GM23338 (cell line): ENCODE measurements at regions not wholly inside any gene's neighbourhood (a gene's known extent, or its start where the extent isn't known, plus 50 kb on each side); places are given as distances from the start of the nearest gene placed in this dataset.

ENCODE experiments used
- CREB1 ChIP-seq: fragments of 250-450 bp; sonication (Bioruptor Pico); IDR thresholded peaks from 2 replicates; pipeline ENCODE4 v1.5.0; 2020; ENCODE audit warnings: low read depth, mild to moderate bottlenecking, moderate library complexity
- CTCF ChIP-seq, 2 experiments: fragments of 200-600 bp in 1 of 2; sonication (generic) in 1 of 2; conservative IDR thresholded peaks; 2 replicates each; pipeline versions ENCODE4 v1.5.1 to v1.6.1; 2016 to 2017; ENCODE audit warnings: antibody characterized with exemption in 2 of 2, low read depth in 2 of 2, mild to moderate bottlenecking in 2 of 2, moderate library complexity in 1 of 2
- EZH2 ChIP-seq: fragments of 200-600 bp; sonication (generic); IDR thresholded peaks from one replicate; pipeline ENCODE4 v1.8.0; 2017; ENCODE audit warnings: antibody characterized with exemption, mild to moderate bottlenecking, low read depth; ENCODE audit not compliant: unreplicated experiment
- EZH2phosphoT487 ChIP-seq: fragments of 200-600 bp; sonication (generic); IDR thresholded peaks from one replicate; pipeline ENCODE4 v1.8.1; 2018; ENCODE audit warnings: antibody characterized with exemption; ENCODE audit not compliant: unreplicated experiment
- JUNB ChIP-seq: IDR thresholded peaks from one replicate; pipeline ENCODE4 v1.6.1; 2016; ENCODE audit warnings: antibody characterized with exemption; ENCODE audit not compliant: unreplicated experiment
- NANOG ChIP-seq: IDR thresholded peaks from 2 replicates; pipeline ENCODE4 v1.6.1; 2016; ENCODE audit warnings: antibody characterized with exemption, borderline replicate concordance
- POLR2AphosphoS5 ChIP-seq: IDR thresholded peaks from 2 replicates; pipeline ENCODE4 v1.6.1; 2016; ENCODE audit warnings: antibody characterized with exemption, low read depth
- REST ChIP-seq: IDR thresholded peaks from one replicate; pipeline ENCODE4 v1.6.1; 2018; ENCODE audit warnings: antibody characterized with exemption; ENCODE audit not compliant: unreplicated experiment
- STAT1 ChIP-seq: IDR thresholded peaks from one replicate; pipeline ENCODE4 v1.6.1; 2016; ENCODE audit warnings: antibody characterized with exemption; ENCODE audit not compliant: unreplicated experiment
- ZNF114 ChIP-seq: fragments of 250-450 bp; sonication (Bioruptor Pico); IDR thresholded peaks from 2 replicates; pipeline ENCODE4 v1.5.0; 2020; ENCODE audit warnings: mild to moderate bottlenecking, moderate library complexity
- ZNF331 ChIP-seq: fragments of 250-450 bp; sonication (Bioruptor Pico); IDR thresholded peaks from 2 replicates; pipeline ENCODE4 v1.5.0; 2020; ENCODE audit warnings: low read depth, mild to moderate bottlenecking, moderate library complexity
- TF ChIP-seq, protein P1 (sequence below): IDR thresholded peaks from 2 replicates; pipeline ENCODE4 v1.6.1; 2016; ENCODE audit warnings: antibody characterized with exemption

GRCh38 chr4:126976850-126977632, 655.7 kb upstream of the INTU start:
- TF ChIP-seq CTCF (conservative IDR thresholded peaks at IDR 0.05; ENCODE audit: low read depth in 2 of 2), result no peak
- no peak for TF ChIP-seq NANOG
- TF ChIP-seq EZH2phosphoT487, result no peak
- no peak for TF ChIP-seq REST
- TF ChIP-seq CREB1 (CRISPR knock-in tag), result no peak
- TF ChIP-seq, protein P1, sequence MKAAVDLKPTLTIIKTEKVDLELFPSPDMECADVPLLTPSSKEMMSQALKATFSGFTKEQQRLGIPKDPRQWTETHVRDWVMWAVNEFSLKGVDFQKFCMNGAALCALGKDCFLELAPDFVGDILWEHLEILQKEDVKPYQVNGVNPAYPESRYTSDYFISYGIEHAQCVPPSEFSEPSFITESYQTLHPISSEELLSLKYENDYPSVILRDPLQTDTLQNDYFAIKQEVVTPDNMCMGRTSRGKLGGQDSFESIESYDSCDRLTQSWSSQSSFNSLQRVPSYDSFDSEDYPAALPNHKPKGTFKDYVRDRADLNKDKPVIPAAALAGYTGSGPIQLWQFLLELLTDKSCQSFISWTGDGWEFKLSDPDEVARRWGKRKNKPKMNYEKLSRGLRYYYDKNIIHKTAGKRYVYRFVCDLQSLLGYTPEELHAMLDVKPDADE, result no peak
- TF ChIP-seq EZH2, result no peak
- TF ChIP-seq STAT1, result no peak
- TF ChIP-seq POLR2AphosphoS5, result no peak
- TF ChIP-seq ZNF114 (CRISPR knock-in tag), result no peak
- no peak for TF ChIP-seq ZNF331 (CRISPR knock-in tag)
- TF ChIP-seq JUNB, result no peak
